GM19467 (cell line): ENCODE measurements at regions not wholly inside any gene's neighbourhood (a gene's known extent, or its start where the extent isn't known, plus 50 kb on each side); places are given as distances from the start of the nearest gene placed in this dataset.

Source experiments
- ATAC-seq: cut with Tn5 transposase; IDR thresholded peaks from one replicate; pipeline ENCODE4 v1.9.1; 2021; ENCODE audit warnings: mild to moderate bottlenecking, moderate library complexity; ENCODE audit not compliant: unreplicated experiment

DNA sequence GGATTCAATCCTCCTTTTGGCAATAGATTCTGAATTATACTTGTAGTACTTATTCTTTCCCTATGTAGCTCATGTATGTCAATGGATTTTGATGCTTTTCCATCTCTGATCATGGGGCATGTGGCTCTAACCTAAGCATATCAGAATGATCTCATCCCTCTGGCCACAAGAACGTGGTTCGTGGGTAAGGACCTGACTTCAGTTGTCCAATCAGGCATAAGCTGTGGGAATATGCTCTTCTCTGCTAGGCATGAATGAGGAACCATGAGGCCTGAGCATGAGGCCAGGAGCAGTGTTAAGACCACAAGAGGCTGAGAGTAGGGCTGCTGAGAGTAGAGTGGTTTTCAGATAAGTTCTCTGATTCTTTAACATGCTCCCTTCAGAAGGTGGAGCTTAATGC, 292.4 kb upstream of the TSHZ3 start:
- no peak for ATAC-seq

DNA sequence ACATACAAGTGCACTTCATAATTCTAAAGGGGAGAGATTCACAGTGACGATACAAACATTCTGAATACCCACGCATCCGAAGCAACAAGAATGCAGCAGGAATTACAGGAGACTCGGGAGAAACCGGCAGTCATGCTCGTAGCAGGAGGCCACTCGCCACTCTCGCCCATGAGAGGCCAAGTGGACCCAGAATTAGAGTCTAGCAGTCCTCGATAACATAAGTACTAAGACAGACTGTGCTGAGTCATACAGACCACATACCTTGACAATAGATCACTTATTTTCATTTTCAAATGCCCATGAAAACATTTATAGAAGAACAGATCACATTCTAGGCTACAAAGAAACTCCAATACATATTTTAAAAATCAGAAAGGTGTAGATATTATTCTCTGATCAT, 299.1 kb upstream of the TSHZ3 start:
- ATAC-seq, result no peak

DNA sequence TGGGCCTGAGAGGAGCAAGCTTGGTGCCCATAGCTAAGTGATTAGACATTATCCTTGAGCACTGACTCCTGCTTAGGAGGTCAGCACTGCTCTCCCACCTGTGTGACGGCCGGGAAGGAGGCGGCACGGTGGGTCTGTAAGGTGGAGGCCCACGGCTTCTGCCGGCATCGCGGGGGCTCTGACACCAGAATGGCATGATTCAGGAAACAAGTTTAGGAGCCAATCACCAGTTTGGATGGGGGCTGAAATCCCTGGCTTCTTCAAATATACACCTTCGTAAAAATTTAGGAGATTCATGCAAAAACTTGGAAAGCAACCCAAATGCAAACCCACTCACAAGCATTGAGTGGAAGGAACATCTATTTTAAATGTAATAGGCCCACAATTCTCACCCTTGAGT, 307.3 kb upstream of the TSHZ3 start:
- ATAC-seq, result no peak

DNA sequence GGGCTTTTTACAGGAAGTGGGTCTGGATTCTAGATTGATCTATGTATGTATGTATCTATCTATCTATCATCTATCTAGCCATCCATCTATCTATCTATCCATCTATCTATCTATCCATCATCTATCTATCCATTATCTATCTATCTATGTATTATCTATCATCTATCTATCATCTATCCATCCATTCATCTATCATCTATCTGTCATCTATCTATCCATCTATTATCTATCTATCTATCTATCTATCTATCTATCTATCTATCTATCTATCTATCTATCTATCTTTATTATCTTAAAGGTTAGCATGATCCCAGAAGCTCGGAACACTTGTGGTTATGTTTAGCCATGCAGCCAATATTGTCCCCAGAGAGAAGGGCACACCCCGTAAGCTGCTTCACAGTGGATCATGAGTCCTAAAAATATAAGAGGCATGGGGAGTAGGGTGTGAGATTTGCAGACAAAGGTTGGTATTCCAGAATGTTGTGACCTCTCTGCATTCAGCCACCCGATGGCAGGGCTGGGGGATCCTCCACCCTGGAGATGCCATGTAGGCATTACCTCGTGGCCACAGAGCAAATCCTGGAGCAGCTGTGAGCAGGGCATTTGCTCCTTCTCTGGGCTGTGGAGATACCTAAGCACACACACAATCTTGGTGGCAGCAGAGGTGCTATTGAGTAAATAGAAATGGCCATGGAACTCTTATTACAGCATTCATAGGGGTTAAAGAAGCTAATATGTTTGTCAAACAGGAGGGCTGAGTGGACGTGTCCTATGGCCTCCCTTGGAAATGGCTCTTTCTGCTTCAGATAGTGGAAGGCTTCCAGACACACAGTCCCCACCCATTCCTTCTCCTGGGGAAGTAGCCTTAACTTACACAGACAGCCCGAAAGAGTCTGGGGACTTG, 310.0 kb upstream of the TSHZ3 start:
- no peak for ATAC-seq

DNA sequence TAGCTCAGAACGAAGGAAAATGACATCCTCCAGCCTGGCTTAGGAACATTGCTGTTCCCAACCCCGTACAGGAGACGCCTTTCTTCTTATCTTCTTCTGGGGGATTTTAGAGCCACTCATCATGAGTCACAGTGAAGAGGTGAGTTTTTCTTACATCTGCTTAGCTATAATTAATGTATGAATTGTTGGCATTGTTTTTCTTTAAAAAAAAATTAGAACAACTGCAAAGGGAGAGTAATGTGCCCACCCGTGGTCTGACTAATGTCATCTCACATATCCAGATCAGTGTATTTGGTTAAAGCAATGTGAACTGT, 310.6 kb upstream of the TSHZ3 start:
- no peak for ATAC-seq

DNA sequence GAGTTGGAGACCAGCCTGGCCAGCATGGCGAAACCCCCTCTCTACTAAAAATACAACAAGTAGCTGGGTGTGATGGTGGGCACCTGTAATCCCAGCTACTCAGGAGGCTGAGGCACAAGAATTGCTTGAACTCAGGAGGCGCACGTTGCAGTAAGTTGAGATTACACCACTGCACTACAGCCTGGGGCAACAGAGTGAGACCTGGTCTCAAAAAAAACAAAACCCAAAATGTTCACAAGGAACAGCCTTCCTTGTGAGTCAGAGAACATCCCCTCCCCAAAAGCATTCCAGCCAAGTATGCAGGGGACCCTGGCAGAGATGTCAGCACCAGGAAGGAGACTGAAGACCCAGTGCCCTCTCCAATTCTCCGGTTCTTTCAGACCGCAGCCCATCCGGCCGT, 314.9 kb upstream of the TSHZ3 start:
- ATAC-seq, result no peak

DNA sequence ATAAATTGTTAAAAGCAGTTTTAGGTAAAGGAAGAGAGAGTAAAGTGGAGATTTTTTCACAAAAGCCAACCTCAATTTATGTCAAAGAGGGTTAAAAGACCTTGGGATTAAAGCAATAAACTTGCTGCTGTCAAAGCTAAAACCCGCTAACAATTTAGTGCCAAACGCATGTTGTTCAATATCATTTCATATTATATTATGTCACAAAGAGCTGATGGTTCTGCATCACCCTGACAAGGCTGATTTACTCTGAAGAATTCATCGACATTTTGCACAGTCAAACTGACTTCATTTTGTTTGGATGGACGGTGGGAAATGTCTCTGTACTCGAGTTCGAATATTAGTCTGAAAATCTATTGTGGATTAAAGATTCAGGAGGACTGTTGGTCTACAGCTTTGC, 315.8 kb upstream of the TSHZ3 start:
- no peak for ATAC-seq

DNA sequence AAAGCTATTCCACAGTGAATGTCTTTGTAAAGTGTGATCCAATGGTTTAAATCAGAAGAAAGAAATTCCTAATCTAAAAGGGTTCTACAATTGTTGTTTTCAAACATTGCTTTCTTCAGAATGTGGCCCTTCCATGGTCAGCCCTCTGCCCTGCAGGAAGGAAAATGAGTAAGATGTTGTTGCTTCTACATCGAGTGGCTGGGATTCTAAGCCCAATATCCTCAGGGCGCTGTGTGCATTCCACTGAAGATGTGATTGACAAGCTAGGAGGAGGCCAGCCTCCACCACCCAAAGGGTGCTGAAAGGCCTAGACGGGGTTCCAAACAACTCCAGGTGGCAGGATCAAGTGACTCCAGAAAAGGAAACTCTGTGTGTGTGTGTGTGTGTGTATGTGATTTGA, 316.9 kb upstream of the TSHZ3 start:
- ATAC-seq, result no peak

DNA sequence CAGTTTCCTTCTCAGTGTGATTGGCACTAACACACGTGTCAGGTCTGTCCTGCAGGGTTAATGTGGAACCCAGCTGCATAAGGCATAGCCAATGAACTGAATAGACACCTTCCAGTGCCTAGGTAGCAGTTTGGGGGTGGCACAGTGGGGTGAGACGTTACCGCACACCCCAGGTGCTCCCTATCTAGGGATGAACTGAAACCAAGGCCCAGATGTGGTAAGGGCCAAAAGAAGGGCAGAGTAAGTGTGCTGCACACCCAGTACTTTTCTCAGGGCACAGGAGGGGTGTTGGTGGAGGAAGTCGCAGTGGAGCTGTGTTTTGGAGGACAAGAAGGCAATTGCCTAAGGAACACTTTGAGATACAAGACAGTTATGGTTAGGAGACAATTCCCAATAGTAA, 317.9 kb upstream of the TSHZ3 start:
- no peak for ATAC-seq

DNA sequence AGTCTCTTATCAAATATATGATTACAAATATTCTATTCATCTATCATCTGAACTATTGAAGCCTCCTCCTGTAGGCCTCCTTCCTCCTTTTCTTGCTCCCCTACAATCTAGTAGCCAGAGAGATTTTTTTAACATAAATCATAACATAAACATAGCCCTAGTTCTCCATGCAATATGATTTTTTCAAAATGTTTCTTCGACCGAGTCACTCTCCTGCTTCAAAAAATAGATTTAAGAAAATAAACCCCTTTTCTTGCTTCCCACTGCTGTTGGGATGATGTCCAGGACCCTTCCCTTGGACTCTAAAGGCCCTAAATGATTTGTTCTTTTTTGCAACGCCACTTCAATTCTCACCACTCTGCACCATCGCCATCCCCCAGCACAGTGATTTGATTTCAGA, 319.7 kb upstream of the TSHZ3 start:
- no peak for ATAC-seq

DNA sequence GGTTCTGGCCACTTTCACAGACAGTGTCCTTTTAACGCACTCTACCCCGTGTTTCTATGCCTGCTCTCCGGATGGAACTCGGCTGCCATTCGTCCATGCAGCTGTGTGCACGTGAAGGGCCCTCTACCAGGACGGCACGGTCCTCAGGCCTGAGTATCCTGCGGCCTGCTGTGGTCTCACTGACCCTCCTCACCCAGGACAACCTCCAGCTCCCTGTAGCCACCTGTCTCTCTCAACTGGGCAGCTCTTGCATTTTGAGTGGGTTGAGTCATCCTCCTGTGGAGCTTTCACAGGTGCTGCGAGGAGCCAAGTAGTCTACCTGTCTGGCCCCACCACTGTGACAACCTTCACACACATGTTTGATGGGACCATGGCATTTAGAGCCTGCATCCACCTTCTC, 321.7 kb upstream of the TSHZ3 start:
- no peak for ATAC-seq

DNA sequence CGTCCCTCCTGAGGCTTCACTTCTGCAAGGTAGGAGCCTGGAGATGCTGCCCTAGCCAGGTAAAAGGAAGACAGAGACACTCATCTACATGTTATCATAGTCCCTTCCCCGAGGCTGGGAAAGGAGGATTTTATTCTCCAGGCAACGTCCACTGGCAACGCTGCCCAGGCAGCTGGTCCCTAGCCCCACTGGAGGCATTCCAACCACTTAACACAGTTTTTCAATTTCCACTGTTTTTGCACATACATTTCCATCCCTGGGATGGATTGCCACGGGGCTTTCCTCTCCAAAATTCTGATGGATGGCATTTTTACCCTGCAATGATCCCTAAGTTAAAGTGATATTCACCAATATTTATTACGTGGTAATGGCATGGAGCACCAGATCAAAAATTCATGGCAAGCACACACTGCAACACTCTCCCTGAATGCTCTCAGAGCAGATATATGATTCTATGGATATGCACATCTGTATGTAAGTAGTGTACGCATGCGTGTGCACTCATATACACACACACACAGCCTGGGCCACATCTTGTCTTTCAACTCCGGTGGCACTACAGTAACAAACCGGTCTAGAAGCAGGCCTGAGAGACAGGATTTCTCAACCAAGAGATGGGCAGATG, 322.3 kb upstream of the TSHZ3 start:
- no peak for ATAC-seq

DNA sequence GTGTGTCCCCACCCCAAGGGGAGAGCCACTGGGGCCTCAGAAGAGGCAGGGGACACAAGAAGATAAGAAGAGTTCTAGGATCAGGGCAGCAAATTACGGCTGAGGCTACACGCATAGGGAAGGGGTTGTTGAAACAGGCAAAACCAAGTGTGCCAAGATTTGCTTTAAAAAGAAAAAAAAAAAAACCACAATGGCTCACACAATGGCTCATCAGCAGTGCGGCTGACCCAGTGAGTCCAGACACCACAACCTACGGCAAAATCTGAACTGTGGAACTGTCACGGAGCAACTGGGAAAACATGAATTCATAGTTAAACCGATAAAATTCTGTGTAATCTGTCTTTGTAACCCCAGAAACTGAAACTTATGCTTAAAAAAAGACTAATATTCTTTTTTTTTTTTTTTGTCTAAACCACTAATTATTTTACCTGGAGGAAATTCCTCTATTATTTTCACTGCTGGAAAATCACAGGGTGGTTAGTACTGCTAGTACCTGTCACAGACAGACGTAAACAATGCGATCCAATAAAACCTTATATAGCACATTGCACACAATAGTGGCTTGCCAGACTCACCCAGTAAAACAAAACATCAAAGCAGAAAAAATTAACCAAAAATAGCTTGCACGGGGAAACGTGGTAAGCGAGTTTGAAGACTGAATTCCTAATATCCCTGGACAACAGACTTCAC, 325.4 kb upstream of the TSHZ3 start:
- ATAC-seq, result no peak

DNA sequence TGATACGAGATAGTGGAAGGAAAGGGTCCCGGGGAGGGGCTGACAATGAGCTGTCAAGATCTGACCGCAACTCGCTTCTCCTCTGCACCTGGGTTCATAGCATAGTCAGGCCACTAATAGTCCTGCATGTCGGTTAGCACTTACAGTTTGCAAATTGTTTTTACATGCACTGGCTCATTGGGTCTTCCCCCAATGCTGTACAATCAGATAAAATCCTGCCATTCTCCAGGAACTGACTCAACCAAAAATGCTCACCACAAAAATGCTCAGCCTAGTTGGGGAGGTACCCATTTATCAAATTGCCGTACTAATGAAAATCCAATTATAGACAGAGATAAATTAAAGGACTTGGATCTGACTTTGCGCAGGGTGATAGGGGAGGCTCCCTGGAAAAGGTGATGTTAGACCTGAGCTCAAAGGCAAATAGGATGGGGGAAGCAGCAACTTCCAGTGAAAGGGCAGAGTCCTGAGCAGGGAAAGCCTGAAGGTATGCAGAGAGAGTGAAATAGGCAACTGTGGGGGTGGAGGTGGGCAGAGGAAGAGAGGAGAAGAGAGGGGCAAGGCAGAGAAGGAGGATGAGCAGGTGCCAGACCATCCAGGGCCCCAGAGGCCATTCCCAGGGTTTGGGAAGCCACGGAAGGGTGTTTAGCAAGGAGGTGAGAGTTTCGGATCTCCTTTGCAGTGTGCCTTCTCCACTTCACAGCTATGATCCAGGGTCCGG, 326.1 kb upstream of the TSHZ3 start:
- no peak for ATAC-seq

DNA sequence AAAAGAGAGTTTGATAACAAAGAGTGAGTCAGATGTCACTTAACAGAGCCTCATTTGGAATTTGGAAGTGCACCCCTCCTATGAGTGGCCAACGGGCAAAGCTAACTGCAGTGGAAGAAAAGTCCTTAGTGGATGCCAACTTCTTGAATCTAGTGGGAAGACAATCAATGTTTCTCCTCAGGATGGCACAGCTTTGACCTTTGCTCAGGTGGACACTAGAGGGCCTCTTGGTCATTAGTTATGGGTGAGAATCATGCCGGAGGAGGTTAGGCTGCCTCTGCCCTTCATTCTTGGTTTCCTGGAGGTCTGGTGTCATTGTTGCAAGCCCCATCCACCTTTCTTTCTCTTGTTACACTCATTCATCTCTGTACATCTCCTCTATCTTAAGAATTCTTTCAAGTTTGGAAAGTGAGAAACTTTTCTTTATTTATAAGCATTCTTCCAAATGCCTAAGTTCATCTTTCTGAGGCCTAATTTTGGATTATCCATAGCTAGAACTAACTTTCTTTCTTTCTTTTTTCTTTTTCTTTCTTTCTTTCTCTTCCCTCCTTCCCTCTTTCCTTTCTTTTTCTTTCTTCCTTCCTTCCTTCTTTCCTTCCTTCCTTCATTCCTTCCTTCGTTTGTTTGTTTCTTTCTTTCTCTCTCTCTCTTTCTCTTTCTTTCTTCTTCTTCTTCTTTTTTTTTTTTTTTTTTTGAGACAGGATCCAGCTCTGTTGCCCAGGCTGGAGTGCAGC, 327.2 kb upstream of the TSHZ3 start:
- ATAC-seq, result no peak

DNA sequence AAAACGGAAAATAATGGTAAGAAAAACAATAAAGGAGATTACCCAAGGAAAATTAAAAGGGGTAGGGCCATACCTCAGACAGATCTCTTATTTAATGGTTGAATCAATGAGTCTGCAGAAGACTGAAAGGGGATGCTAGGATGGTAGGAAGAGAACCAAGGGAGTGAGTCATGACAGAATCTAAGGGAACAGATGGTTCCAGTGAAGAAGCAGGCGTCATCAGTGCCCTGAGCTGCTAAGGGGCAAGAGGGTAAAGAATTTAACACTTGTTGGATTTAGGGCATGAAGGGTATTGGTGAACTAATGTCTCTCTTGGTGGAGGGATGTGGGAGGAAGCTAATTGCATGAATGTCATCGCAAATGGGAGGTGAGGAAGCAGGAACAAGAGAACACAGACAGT, 329.2 kb upstream of the TSHZ3 start:
- ATAC-seq, result no peak

DNA sequence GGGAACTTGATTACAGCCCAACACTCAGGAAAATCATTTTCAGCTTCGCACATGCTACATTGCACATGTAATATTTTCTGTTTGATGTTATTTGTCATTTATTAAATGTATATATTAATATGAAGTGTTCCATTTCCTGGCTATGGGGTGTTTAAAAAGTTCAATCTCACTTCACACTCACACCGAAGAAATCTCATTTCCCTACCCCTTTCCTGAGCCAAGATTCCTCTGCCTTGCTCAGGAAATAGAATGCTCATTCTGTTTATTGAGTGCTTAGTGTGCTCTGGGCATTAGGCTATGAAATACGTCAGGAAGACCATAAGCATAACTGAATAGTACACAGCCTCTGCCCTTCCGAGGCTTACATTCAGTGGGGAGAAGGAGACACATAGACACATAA, 331.9 kb upstream of the TSHZ3 start:
- ATAC-seq, result no peak

DNA sequence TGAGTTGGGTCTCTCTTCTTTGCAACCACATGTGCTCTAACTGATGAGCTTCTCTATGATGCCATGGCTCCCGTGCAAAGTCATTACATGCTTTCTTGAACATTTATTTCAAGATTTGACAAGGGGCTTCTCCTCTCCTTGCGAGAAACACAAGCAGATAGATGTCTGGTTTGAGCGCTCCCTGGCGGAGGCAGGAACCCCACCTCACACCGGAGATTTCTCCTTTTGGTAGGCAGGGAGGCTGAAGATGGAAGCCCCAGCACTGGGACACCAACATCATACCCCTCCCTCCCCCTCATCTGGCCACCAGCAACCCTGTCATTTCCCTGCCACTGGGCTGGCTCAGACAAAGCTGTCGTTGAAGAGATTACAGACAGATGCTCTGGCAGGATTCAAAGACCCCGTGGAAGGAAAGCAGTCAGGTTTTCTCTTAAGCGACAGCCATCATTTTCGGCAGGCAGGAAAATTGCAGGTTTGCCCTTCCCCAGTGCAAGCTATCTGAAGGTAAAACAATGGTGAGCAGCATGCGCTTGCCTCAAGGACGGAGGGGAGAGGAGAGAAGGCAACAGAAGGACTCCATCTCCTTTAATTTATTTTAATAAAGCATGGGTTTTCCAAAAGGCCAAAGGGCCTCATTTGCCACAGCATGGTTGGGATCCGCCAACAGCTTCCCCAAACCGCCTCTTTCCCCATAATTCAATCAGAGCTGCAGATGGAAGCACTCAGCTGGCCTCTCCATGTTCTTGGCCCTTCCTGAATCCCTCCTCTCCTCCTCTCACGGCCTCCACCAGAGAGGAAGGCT, 344.1 kb upstream of the TSHZ3 start:
- ATAC-seq, result no peak

DNA sequence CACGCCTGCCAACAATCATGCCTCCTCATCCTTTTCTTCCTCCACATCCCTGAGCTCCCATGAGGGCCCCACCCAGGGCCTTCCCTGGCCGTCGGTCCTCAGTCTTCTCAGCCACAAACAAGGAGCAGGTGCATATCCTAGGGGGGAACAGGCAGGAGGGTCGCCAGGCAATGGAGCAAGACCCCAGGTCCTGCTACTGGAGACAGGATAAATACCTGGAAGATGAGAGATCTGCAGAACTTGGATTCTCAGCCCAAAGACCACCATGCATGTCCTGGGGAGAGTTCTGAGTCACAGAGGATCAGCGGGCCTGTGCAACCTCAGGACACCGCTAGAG, 344.7 kb upstream of the TSHZ3 start:
- ATAC-seq, result no peak

DNA sequence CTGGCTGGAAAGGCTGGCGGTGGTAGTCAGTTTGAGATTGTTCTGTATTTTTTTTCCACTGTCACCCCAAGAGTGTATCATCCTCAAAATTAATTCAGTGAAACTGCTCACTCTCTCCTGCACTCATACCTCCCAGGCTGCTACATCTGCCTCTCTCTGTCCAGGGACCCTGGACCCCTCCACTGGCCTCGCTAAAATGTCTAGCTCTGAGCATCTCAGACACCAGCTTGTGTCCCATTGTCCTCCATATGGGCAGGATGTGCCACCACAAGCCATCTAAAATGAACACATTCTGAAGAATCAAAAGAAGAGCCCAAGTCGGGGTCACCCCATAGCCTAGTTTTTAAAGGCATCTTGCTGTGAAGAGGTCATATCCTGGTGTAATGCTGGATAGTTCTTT, 345.5 kb upstream of the TSHZ3 start:
- ATAC-seq, result no peak
